BJ (cell line): ENCODE measurements at regions not wholly inside any gene's neighbourhood (a gene's known extent, or its start where the extent isn't known, plus 50 kb on each side); places are given as distances from the start of the nearest gene placed in this dataset. TPM values are rescaled to one million over a fixed set of nuclear protein-coding genes. Genes with fewer than 3 reads are reported as not detected.

Experiments used
- CTCF ChIA-PET: fragments of 350-600 bp; formaldehyde crosslinking; extraction: SDS; loops from one replicate; lab custom pipeline; 2021; ENCODE audit warnings: antibody characterized with exemption, inconsistent platforms; lab: Yijun Ruan, JAX
- POLR2A ChIA-PET: fragments of 300-600 bp; sonication (Branson Sonifier 250); formaldehyde crosslinking; extraction: SDS; loops from one replicate; lab custom pipeline; 2021; ENCODE audit warnings: antibody characterized with exemption; lab: Charles Lee
- DNase-seq: peaks from one replicate; pipeline ENCODE4 v3.0.0-alpha.2; 2011; ENCODE audit warnings: low read depth
- H3K27me3 ChIP-seq: 2 replicates; pipeline ENCODE4 v1.6.0; 2011; ENCODE audit warnings: low read length; ENCODE audit not compliant: control insufficient read depth, insufficient read depth
- H3K36me3 ChIP-seq: 2 replicates; pipeline ENCODE4 v1.5.1; 2011; ENCODE audit warnings: low read length; ENCODE audit not compliant: control insufficient read depth, insufficient read depth
- H3K4me3 ChIP-seq: 2 replicates; pipeline ENCODE4 v1.5.1; 2011; ENCODE audit warnings: low read depth, mild to moderate bottlenecking, control low read depth, low read length
- CTCF ChIP-seq: IDR thresholded peaks from 2 replicates; pipeline ENCODE4 v1.5.1; 2011; ENCODE audit warnings: low read depth, mild to moderate bottlenecking, control low read depth, inconsistent platforms, low read length, moderate library complexity; ENCODE audit not compliant: insufficient read depth
- small RNA-seq: library from RNA; depleted of rRNA; stranded (forward); fragments of <200 nt; gene quantifications from one replicate; pipeline ENCODE3, GENCODE V24; 2012; ENCODE audit warnings: low replicate concordance, low read depth; ENCODE audit not compliant: insufficient read length

DNA sequence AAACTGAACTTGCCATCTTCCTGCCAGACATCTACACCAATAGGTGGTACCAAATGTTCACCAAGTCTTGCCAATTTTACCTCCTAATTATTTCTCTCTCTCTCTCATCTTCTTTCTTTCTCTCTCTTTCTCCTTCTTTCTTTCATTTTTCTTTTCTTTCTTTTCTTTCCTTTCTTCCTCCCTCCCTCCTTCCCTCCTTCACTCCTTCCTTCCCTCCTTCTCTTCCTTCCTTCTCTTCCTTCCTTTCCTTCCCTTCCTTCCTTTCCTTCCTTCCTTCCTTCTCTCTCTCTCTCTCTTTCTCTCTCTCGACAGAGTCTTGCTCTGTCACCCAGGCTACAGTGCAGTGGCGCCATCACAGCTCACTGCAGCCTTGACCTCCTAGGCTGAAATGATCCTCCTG, 55.4 kb upstream of the PSMA6 start:
- no peak for DNase-seq
- CTCF ChIA-PET = interaction anchor here (0.6 kb wide), 1 partner anchor 180 kb away, joined by 3 read pairs; no protein-coding TSS in a partner anchor

DNA sequence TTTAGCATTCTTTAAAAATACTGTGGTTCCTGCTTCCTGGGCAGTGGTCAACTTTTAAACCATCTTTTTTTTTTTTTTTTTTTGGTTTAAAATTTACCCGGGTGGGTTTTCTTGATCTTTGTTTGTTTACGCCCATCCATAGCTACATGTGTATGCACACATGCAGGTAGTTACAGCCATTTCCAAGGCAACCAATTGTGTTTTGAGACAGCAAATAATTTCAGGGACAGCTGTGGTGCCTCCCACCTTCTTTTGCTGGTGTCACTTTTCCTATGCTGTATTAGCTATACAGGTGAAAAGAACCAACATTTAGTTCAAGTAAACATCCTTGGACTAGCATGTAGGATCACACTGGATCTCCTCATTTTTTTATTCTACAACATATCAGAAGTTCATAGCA, 52.0 kb upstream of the PSMA6 start:
- Histone ChIP-seq H3K36me3 (no peaks in the 10 kb centered on the region), H3K4me3 (no peak overlapping the region), H3K27me3 (no peaks in the 10 kb centered on the region)
- ChIA-PET CTCF (no interaction called here), POLR2A (no interaction called here)
- no peak for DNase-seq
- no peak for TF ChIP-seq CTCF

More for the DNA sequence above, 55.4 kb upstream of the PSMA6 start:
- no peaks in the 10 kb centered on the region for H3K36me3 ChIP-seq
- no peaks in the 10 kb centered on the region for H3K27me3 ChIP-seq
- no peak for TF ChIP-seq CTCF
- H3K4me3 ChIP-seq = no peak overlapping the region
- POLR2A ChIA-PET = no interaction called here

Small RNAs in the stretch of these regions (small RNA-seq; reads per million reads assigned to genes)
- not detected for gene MRPL57P8
